ENCODE measurements at regions not wholly inside any gene's neighbourhood (a gene's known extent, or its start where the extent isn't known, plus 50 kb on each side); places are given as distances from the start of the nearest gene placed in this dataset.

DNA sequence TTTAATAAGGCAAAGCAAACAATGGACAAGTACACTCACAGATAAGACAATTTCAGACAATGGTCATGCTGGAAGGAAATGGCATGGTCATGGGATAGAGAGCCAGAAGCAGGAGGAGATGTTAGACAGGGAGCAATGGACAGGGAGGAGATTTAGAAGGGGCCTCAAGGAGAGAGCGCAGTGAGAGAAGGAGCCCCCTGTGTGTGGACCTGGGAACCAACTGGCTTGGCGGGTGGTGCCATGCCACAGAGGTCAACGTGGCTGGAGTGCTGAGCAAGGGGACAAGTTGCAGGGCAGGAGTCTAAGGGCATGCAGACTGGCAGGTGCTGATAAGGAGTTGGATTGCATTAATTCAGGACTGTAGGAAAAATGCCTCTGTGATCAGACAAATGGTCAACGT, 75.3 kb upstream of the UQCRFS1 start:
- H3K4me3 ChIP-seq (ENCODE audit: low read length) = no peak overlapping the region
- H3K36me3 ChIP-seq (ENCODE audit: insufficient read depth, low read length) = no peaks in the 10 kb centered on the region
- H2AFZ ChIP-seq (ENCODE audit: low read depth, low read length) = no peak overlapping the region
- H4K20me1 ChIP-seq (ENCODE audit: insufficient read depth) = no peaks in the 10 kb centered on the region
- no peaks in the 10 kb centered on the region for H3K9me3 ChIP-seq (ENCODE audit: low read length)
- no peaks in the 10 kb centered on the region for H3K79me2 ChIP-seq (replicated peaks; ENCODE audit: insufficient read depth, low read length)
- no peak overlapping the region for H3K4me2 ChIP-seq (ENCODE audit: low read length)
- H3K27me3 ChIP-seq (ENCODE audit: insufficient read depth, low read depth, low read length) = no peaks in the 10 kb centered on the region
- no peak overlapping the region for H3K9ac ChIP-seq (ENCODE audit: low read length)
- TF ChIP-seq, protein P1, sequence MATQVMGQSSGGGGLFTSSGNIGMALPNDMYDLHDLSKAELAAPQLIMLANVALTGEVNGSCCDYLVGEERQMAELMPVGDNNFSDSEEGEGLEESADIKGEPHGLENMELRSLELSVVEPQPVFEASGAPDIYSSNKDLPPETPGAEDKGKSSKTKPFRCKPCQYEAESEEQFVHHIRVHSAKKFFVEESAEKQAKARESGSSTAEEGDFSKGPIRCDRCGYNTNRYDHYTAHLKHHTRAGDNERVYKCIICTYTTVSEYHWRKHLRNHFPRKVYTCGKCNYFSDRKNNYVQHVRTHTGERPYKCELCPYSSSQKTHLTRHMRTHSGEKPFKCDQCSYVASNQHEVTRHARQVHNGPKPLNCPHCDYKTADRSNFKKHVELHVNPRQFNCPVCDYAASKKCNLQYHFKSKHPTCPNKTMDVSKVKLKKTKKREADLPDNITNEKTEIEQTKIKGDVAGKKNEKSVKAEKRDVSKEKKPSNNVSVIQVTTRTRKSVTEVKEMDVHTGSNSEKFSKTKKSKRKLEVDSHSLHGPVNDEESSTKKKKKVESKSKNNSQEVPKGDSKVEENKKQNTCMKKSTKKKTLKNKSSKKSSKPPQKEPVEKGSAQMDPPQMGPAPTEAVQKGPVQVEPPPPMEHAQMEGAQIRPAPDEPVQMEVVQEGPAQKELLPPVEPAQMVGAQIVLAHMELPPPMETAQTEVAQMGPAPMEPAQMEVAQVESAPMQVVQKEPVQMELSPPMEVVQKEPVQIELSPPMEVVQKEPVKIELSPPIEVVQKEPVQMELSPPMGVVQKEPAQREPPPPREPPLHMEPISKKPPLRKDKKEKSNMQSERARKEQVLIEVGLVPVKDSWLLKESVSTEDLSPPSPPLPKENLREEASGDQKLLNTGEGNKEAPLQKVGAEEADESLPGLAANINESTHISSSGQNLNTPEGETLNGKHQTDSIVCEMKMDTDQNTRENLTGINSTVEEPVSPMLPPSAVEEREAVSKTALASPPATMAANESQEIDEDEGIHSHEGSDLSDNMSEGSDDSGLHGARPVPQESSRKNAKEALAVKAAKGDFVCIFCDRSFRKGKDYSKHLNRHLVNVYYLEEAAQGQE (IDR thresholded peaks at IDR 0.05; ENCODE audit: borderline replicate concordance) = no peak
- TF ChIP-seq POLR2AphosphoS5 (IDR thresholded peaks at IDR 0.05) (no peak), TAF1 (IDR thresholded peaks at IDR 0.05; ENCODE audit: low read depth) (no peak), SMC3 (conservative IDR thresholded peaks at IDR 0.05; ENCODE audit: poor library complexity) (no peak), MXI1 (conservative IDR thresholded peaks at IDR 0.05; ENCODE audit: poor library complexity, severe bottlenecking) (no peak), EZH2 (IDR thresholded peaks at IDR 0.05; ENCODE audit: borderline replicate concordance, insufficient read depth, low read length, poor library complexity, severe bottlenecking) (no peak)
- TF ChIP-seq, protein P2, sequence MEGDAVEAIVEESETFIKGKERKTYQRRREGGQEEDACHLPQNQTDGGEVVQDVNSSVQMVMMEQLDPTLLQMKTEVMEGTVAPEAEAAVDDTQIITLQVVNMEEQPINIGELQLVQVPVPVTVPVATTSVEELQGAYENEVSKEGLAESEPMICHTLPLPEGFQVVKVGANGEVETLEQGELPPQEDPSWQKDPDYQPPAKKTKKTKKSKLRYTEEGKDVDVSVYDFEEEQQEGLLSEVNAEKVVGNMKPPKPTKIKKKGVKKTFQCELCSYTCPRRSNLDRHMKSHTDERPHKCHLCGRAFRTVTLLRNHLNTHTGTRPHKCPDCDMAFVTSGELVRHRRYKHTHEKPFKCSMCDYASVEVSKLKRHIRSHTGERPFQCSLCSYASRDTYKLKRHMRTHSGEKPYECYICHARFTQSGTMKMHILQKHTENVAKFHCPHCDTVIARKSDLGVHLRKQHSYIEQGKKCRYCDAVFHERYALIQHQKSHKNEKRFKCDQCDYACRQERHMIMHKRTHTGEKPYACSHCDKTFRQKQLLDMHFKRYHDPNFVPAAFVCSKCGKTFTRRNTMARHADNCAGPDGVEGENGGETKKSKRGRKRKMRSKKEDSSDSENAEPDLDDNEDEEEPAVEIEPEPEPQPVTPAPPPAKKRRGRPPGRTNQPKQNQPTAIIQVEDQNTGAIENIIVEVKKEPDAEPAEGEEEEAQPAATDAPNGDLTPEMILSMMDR (IDR thresholded peaks at IDR 0.05; ENCODE audit: poor library complexity, severe bottlenecking) = no peak
- no peaks in the 10 kb centered on the region for H3F3A ChIP-seq (ENCODE audit: insufficient read depth, low read length, poor library complexity, severe bottlenecking)
- no peak overlapping the region for H3K27ac ChIP-seq (ENCODE audit: low read length)
- H3K9me2 ChIP-seq (ENCODE audit: insufficient read depth, low read length) = no peaks in the 10 kb centered on the region

DNA sequence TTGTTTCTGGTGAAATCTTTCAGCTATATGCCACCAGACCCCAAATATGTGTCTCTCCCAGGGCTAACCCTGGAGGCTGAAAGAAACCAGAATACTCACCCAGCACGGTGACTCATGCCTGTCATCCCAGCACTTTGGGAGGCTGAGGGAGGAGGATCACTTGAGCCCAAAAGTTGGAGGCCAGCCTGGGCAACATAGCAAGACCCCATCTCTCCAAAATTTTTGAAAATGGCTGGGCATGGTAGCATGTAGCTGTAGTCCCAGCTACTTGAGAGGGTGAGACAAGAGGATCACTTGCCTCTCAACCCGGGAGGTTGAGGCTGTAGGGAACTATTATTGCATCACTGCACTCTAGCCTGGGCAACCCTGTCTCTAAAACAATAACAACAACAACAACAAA, 76.1 kb upstream of the UQCRFS1 start:
- no peak for TF ChIP-seq TAF1 (IDR thresholded peaks at IDR 0.05; ENCODE audit: low read depth)
- TF ChIP-seq EZH2 (IDR thresholded peaks at IDR 0.05; ENCODE audit: borderline replicate concordance, insufficient read depth, low read length, poor library complexity, severe bottlenecking) = no peak
- no peak for TF ChIP-seq SMC3 (conservative IDR thresholded peaks at IDR 0.05; ENCODE audit: poor library complexity)
- TF ChIP-seq MXI1 (conservative IDR thresholded peaks at IDR 0.05; ENCODE audit: poor library complexity, severe bottlenecking) = no peak
- TF ChIP-seq EP300 (conservative IDR thresholded peaks at IDR 0.05; ENCODE audit: poor library complexity, severe bottlenecking) = no peak
- TF ChIP-seq, protein P1 (IDR thresholded peaks at IDR 0.05; ENCODE audit: borderline replicate concordance) = no peak
- TF ChIP-seq, protein P2 (IDR thresholded peaks at IDR 0.05; ENCODE audit: poor library complexity, severe bottlenecking) = no peak
- TF ChIP-seq POLR2AphosphoS5 (IDR thresholded peaks at IDR 0.05) = no peak
- TF ChIP-seq RAD21 (conservative IDR thresholded peaks at IDR 0.05) = no peak
- Histone ChIP-seq H3K9me3 (ENCODE audit: low read length) (no peaks in the 10 kb centered on the region), H3K4me2 (ENCODE audit: low read length) (no peak overlapping the region), H2AFZ (ENCODE audit: low read depth, low read length) (no peak overlapping the region), H3K27me3 (ENCODE audit: insufficient read depth, low read depth, low read length) (no peaks in the 10 kb centered on the region), H3K79me2 (replicated peaks; ENCODE audit: insufficient read depth, low read length) (no peaks in the 10 kb centered on the region), H4K20me1 (ENCODE audit: insufficient read depth) (no peaks in the 10 kb centered on the region), H3K9ac (ENCODE audit: low read length) (no peak overlapping the region), H3K27ac (ENCODE audit: low read length) (no peak overlapping the region), H3K36me3 (ENCODE audit: insufficient read depth, low read length) (no peaks in the 10 kb centered on the region), H3F3A (ENCODE audit: insufficient read depth, low read length, poor library complexity, severe bottlenecking) (no peaks in the 10 kb centered on the region), H3K9me2 (ENCODE audit: insufficient read depth, low read length) (no peaks in the 10 kb centered on the region), H3K4me3 (ENCODE audit: low read length) (no peak overlapping the region)

All from neural cell (in vitro differentiated cells).